ENCODE measurements at regions not wholly inside any gene's neighbourhood (a gene's known extent, or its start where the extent isn't known, plus 50 kb on each side); places are given as distances from the start of the nearest gene placed in this dataset.

GRCh38 chrX:82362550-82362949 is 1145.5 kb upstream of the POU3F4 start:
- DNase-seq (peak in 1 of 4 donors; percentile 26), ATAC-seq (no peak)
- H3K27me3 ChIP-seq, result no peaks in the 10 kb centered on the region
- no peak overlapping the region for H3K27ac ChIP-seq
- no peak overlapping the region for H3K4me3 ChIP-seq
- H3K36me3 ChIP-seq (replicated peaks in 1 of 2; ENCODE audit: insufficient read depth in 1 of 2, low read depth in 2 of 2), result no peaks in the 10 kb centered on the region
- TF ChIP-seq POLR2A (IDR thresholded peaks at IDR 0.05), result no peak
- TF ChIP-seq, protein P1, sequence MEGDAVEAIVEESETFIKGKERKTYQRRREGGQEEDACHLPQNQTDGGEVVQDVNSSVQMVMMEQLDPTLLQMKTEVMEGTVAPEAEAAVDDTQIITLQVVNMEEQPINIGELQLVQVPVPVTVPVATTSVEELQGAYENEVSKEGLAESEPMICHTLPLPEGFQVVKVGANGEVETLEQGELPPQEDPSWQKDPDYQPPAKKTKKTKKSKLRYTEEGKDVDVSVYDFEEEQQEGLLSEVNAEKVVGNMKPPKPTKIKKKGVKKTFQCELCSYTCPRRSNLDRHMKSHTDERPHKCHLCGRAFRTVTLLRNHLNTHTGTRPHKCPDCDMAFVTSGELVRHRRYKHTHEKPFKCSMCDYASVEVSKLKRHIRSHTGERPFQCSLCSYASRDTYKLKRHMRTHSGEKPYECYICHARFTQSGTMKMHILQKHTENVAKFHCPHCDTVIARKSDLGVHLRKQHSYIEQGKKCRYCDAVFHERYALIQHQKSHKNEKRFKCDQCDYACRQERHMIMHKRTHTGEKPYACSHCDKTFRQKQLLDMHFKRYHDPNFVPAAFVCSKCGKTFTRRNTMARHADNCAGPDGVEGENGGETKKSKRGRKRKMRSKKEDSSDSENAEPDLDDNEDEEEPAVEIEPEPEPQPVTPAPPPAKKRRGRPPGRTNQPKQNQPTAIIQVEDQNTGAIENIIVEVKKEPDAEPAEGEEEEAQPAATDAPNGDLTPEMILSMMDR (IDR thresholded peaks at IDR 0.05), result no peak
- no peaks in the 10 kb centered on the region for H3K4me1 ChIP-seq
- WGBS, 2 donors, result 45% methylated on average over 1 of the region's 5 CpGs; no CpG with 5 or more reads in 1 of the 2 donors
- intact Hi-C loops (cut with DNase I), result no loop called here
- H3K9me3 ChIP-seq, result no peaks in the 10 kb centered on the region

- TF ChIP-seq, protein P1 (IDR thresholded peaks at IDR 0.05), result no peak
- TF ChIP-seq POLR2A (IDR thresholded peaks at IDR 0.05), result no peak
- intact Hi-C loops (cut with DNase I), result no loop called here
- whole genome bisulfite sequencing, 2 donors, result 91 to 100% methylated on average over 1 of the region's 1 CpG
- no peak for DNase-seq
- Histone ChIP-seq H3K27ac (no peak overlapping the region), H3K4me1 (no peaks in the 10 kb centered on the region), H3K36me3 (replicated peaks in 1 of 2; ENCODE audit: insufficient read depth in 1 of 2, low read depth in 2 of 2) (no peaks in the 10 kb centered on the region), H3K4me3 (no peak overlapping the region), H3K9me3 (no peaks in the 10 kb centered on the region), H3K27me3 (no peaks in the 10 kb centered on the region)
- no peak for ATAC-seq
Observed at GRCh38 chrX:82362990-82363389, 1145.1 kb upstream of the POU3F4 start.

GRCh38 chrX:82370978-82371646 is 1137.0 kb upstream of the POU3F4 start:
- H3K27me3 ChIP-seq, result no peaks in the 10 kb centered on the region
- DNase-seq, result no peak
- WGBS, 2 donors, result 86 to 94% methylated on average over 2 to 3 of the region's 3 CpGs
- H3K36me3 ChIP-seq (replicated peaks in 1 of 2; ENCODE audit: insufficient read depth in 1 of 2, low read depth in 2 of 2), result no peaks in the 10 kb centered on the region
- intact Hi-C loops (cut with DNase I), result no loop called here
- no peak overlapping the region for H3K4me3 ChIP-seq
- H3K27ac ChIP-seq, result no peak overlapping the region
- H3K4me1 ChIP-seq, result no peaks in the 10 kb centered on the region
- H3K9me3 ChIP-seq, result no peaks in the 10 kb centered on the region
- no peak for ATAC-seq
- TF ChIP-seq, protein P1 (IDR thresholded peaks at IDR 0.05), result no peak
- no peak for TF ChIP-seq POLR2A (IDR thresholded peaks at IDR 0.05)

- ATAC-seq (no peak), DNase-seq (peak in 2 of 4 donors; percentile 23 to 33)
- Histone ChIP-seq H3K4me1 (no peaks in the 10 kb centered on the region), H3K27ac (no peak overlapping the region), H3K27me3 (no peaks in the 10 kb centered on the region), H3K36me3 (replicated peaks in 1 of 2; ENCODE audit: insufficient read depth in 1 of 2, low read depth in 2 of 2) (no peaks in the 10 kb centered on the region), H3K9me3 (no peaks in the 10 kb centered on the region), H3K4me3 (no peak overlapping the region)
- intact Hi-C loops (cut with DNase I), result no loop called here
- TF ChIP-seq POLR2A (IDR thresholded peaks at IDR 0.05), result no peak
- TF ChIP-seq, protein P1 (IDR thresholded peaks at IDR 0.05), result no peak
- WGBS, 2 donors, result 29% methylated on average over 3 of the region's 3 CpGs; no CpG with 5 or more reads in 1 of the 2 donors
Observed at GRCh38 chrX:82384401-82384800, 1123.7 kb upstream of the POU3F4 start.

DNA sequence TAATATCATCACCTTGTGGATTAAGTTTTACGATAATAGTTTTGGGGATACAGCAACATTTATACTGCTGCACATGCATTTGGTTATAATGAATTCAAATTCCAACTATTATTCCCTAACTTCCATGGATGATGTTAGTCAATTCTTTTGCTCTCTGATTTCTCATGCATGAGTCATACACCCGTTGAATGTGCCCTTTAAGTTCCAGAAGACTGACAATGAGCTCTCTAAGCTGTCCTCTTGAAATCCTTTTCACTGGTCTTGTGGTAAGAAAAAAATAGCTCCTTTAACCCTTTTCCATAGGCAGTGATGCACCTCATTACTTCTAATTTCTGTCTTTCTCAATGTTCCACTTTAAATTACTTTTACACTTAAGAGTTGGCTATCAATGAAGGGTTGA is 1095.2 kb upstream of the POU3F4 start:
- H3K4me3 ChIP-seq, result no peak overlapping the region
- TF ChIP-seq, protein P1 (IDR thresholded peaks at IDR 0.05), result no peak
- no peak for TF ChIP-seq POLR2A (IDR thresholded peaks at IDR 0.05)
- H3K27ac ChIP-seq, result no peak overlapping the region
- no peaks in the 10 kb centered on the region for H3K4me1 ChIP-seq
- intact Hi-C loops (cut with DNase I), result no loop called here
- no peaks in the 10 kb centered on the region for H3K27me3 ChIP-seq
- no peaks in the 10 kb centered on the region for H3K36me3 ChIP-seq (replicated peaks in 1 of 2; ENCODE audit: insufficient read depth in 1 of 2, low read depth in 2 of 2)
- WGBS, 2 donors, result 44 to 59% methylated on average over 2 of the region's 2 CpGs
- no peaks in the 10 kb centered on the region for H3K9me3 ChIP-seq
- ATAC-seq (no peak), DNase-seq (no peak)

All from body of pancreas (tissue), 4 donors.